OCI-LY3 (cell line): ENCODE measurements at regions not wholly inside any gene's neighbourhood (a gene's known extent, or its start where the extent isn't known, plus 50 kb on each side); places are given as distances from the start of the nearest gene placed in this dataset.
"Not testable (repeated sequence)": the region's sequence is repeated elsewhere in the genome, so short reads cannot be mapped to it uniquely, and the experiment has no call there.

Experiments used
- H2AFZ ChIP-seq: fragments of 200-600, 300-600 bp; shearing (Covaris generic); 2 replicates; pipeline ENCODE4 v1.6.0; 2014; ENCODE audit warnings: antibody characterized with exemption, low read depth, low read length
- H3K27ac ChIP-seq: fragments of 200-600, 300-600 bp; sonication (generic); 2 replicates; pipeline ENCODE4 v1.5.1; 2014; ENCODE audit warnings: mild to moderate bottlenecking, low read length, moderate library complexity, mixed read lengths
- H3K27me3 ChIP-seq: fragments of 200-600, 300-600 bp; sonication (generic); 2 replicates; pipeline ENCODE4 v1.6.1; 2014; ENCODE audit warnings: low read depth, low read length, mixed read lengths
- H3K36me3 ChIP-seq: fragments of 200-600, 300-600 bp; sonication (generic); replicated peaks from 2 replicates; pipeline ENCODE3; 2014; ENCODE audit warnings: low read depth, low read length, mixed read lengths
- H3K4me1 ChIP-seq: fragments of 300-600, 200-600 bp; sonication (generic); 2 replicates; pipeline ENCODE4 v1.6.1; 2014; ENCODE audit warnings: low read length, mixed read lengths
- H3K4me2 ChIP-seq: fragments of 200-600, 300-600 bp; sonication (generic); 2 replicates; pipeline ENCODE4 v1.6.1; 2014; ENCODE audit warnings: low read length, mixed read lengths
- H3K4me3 ChIP-seq: fragments of 300-600, 200-600 bp; sonication (generic); 2 replicates; pipeline ENCODE4 v1.5.1; 2014; ENCODE audit warnings: antibody characterized with exemption, mild to moderate bottlenecking, low read length, moderate library complexity
- H3K79me2 ChIP-seq: fragments of 300-600, 200-600 bp; shearing (Covaris generic); 2 replicates; pipeline ENCODE4 v1.6.1; 2014; ENCODE audit warnings: mild to moderate bottlenecking, low read length, mixed read lengths
- H3K9ac ChIP-seq: fragments of 300-600, 200-600 bp; shearing (Covaris generic); 2 replicates; pipeline ENCODE4 v1.6.0; 2014; ENCODE audit warnings: mild to moderate bottlenecking, low read length, moderate library complexity
- H3K9me3 ChIP-seq: fragments of 200-600, 300-600 bp; shearing (Covaris generic); 2 replicates; pipeline ENCODE4 v1.6.1; 2014; ENCODE audit warnings: low read length, mixed read lengths; ENCODE audit not compliant: insufficient read depth
- H4K20me1 ChIP-seq: fragments of 200-600, 300-600 bp; sonication (generic); 2 replicates; pipeline ENCODE4 v1.6.1; 2016; ENCODE audit warnings: low read length, mixed read lengths; ENCODE audit not compliant: insufficient read depth
- CTCF ChIP-seq: fragments of 200-600, 300-600 bp; sonication (generic); IDR thresholded peaks from 2 replicates; pipeline ENCODE4 v1.5.1; 2014; ENCODE audit warnings: antibody characterized with exemption, low read length, low read depth
- EZH2phosphoT487 ChIP-seq: fragments of 200-600 bp; shearing (Covaris generic); IDR thresholded peaks from 2 replicates; pipeline ENCODE4 v1.6.1; 2018; ENCODE audit warnings: antibody characterized with exemption, mixed run types, low read depth

GRCh38 chr21:35559829-35560225 lies 500.5 kb downstream of the SETD4 start:
- no peaks in the 10 kb centered on the region for H3K9me3 ChIP-seq
- no peak overlapping the region for H3K4me2 ChIP-seq
- no peaks in the 10 kb centered on the region for H3K79me2 ChIP-seq
- H3K4me3 ChIP-seq = no peak overlapping the region
- H3K9ac ChIP-seq = no peak overlapping the region
- no peak overlapping the region for H3K27ac ChIP-seq
- H2AFZ ChIP-seq = no peak overlapping the region
- H3K27me3 ChIP-seq = peaks cover 16% of the 10 kb centered on the region
- H3K4me1 ChIP-seq = no peaks in the 10 kb centered on the region
- H3K36me3 ChIP-seq = no peaks in the 10 kb centered on the region
- no peaks in the 10 kb centered on the region for H4K20me1 ChIP-seq
- TF ChIP-seq CTCF = no peak
- TF ChIP-seq EZH2phosphoT487 = no peak

- Histone ChIP-seq H3K27ac (no peak overlapping the region), H3K27me3 (peaks cover 15% of the 10 kb centered on the region)
Observed at GRCh38 chr21:35559128-35559828, 501.0 kb downstream of the SETD4 start.

GRCh38 chr21:35556536-35556935 lies 503.8 kb downstream of the SETD4 start:
- H3K9me3 ChIP-seq = no peaks in the 10 kb centered on the region

More at GRCh38 chr21:35559128-35559828, 501.0 kb downstream of the SETD4 start:
- no peak overlapping the region for H3K9ac ChIP-seq
- no peaks in the 10 kb centered on the region for H4K20me1 ChIP-seq
- no peaks in the 10 kb centered on the region for H3K9me3 ChIP-seq
- no peak for TF ChIP-seq EZH2phosphoT487
- no peak for TF ChIP-seq CTCF
- no peaks in the 10 kb centered on the region for H3K4me1 ChIP-seq
- no peak overlapping the region for H2AFZ ChIP-seq
- H3K79me2 ChIP-seq = no peaks in the 10 kb centered on the region
- no peaks in the 10 kb centered on the region for H3K36me3 ChIP-seq
- H3K4me3 ChIP-seq = no peak overlapping the region
- no peak overlapping the region for H3K4me2 ChIP-seq

GRCh38 chr21:35552483-35552882 lies 503.4 kb upstream of the RUNX1 start:
- H3K4me2 ChIP-seq, H3K27ac ChIP-seq, H3K36me3 ChIP-seq, H3K4me3 ChIP-seq, H3K27me3 ChIP-seq, H2AFZ ChIP-seq, H4K20me1 ChIP-seq, H3K4me1 ChIP-seq, H3K9me3 ChIP-seq, H3K9ac ChIP-seq, H3K79me2 ChIP-seq: not testable (repeated sequence)

More at GRCh38 chr21:35556536-35556935, 503.8 kb downstream of the SETD4 start:
- no peaks in the 10 kb centered on the region for H4K20me1 ChIP-seq
- TF ChIP-seq EZH2phosphoT487 (no peak), CTCF (no peak)
- H3K27me3 ChIP-seq = peaks cover 15% of the 10 kb centered on the region
- no peak overlapping the region for H3K27ac ChIP-seq
- H3K36me3 ChIP-seq = no peaks in the 10 kb centered on the region
- H3K9ac ChIP-seq = no peak overlapping the region
- no peaks in the 10 kb centered on the region for H3K79me2 ChIP-seq
- no peak overlapping the region for H2AFZ ChIP-seq
- no peak overlapping the region for H3K4me2 ChIP-seq
- H3K4me1 ChIP-seq = no peaks in the 10 kb centered on the region
- H3K4me3 ChIP-seq = no peak overlapping the region
